Esophagus (tissue), 2 donors: ENCODE measurements at regions not wholly inside any gene's neighbourhood (a gene's known extent, or its start where the extent isn't known, plus 50 kb on each side); places are given as distances from the start of the nearest gene placed in this dataset.
A peak's percentile ranks its signal among the peaks of the same experiment; 100 is the strongest.

ENCODE experiments used
- H3K27ac ChIP-seq, 2 donors: one replicate each; pipeline ENCODE4 v1.5.1; 2013; ENCODE audit warnings: low read depth in 2 of 2, mild to moderate bottlenecking in 2 of 2, inconsistent platforms in 1 of 2, low read length in 1 of 2, moderate library complexity in 1 of 2
- H3K27me3 ChIP-seq, 2 donors: one replicate each; pipeline ENCODE4 v1.6.1; 2013; ENCODE audit warnings: low read length in 2 of 2, control low read depth in 1 of 2, mild to moderate bottlenecking in 1 of 2; ENCODE audit not compliant: insufficient read depth in 2 of 2, control insufficient read depth in 1 of 2
- H3K36me3 ChIP-seq, 2 donors: one replicate each; pipeline ENCODE4 v1.6.1; 2013; ENCODE audit warnings: low read length in 1 of 2; ENCODE audit not compliant: control insufficient read depth in 2 of 2, insufficient read depth in 2 of 2
- H3K4me1 ChIP-seq, 2 donors: one replicate each; pipeline ENCODE4 v1.6.1; 2013; ENCODE audit warnings: low read length in 1 of 2; ENCODE audit not compliant: control insufficient read depth in 2 of 2, insufficient read depth in 2 of 2
- H3K4me3 ChIP-seq, 2 donors: one replicate each; pipeline ENCODE4 v1.5.1; 2013; ENCODE audit warnings: low read length in 2 of 2, mild to moderate bottlenecking in 2 of 2, low read depth in 1 of 2, moderate library complexity in 1 of 2
- H3K9me3 ChIP-seq, 2 donors: one replicate each; pipeline ENCODE4 v1.6.1; 2013; ENCODE audit warnings: mild to moderate bottlenecking in 2 of 2, low read depth in 1 of 2, low read length in 1 of 2, moderate library complexity in 1 of 2; ENCODE audit not compliant: control insufficient read depth in 2 of 2, insufficient read depth in 1 of 2
- WGBS, 2 donors: extraction: QIAGEN DNeasy Blood & Tissue Kit; methylation state at CpG; one replicate each; pipeline ENCODE4 v1.1.7; 2013; 5-methylcytosine and 5-hydroxymethylcytosine counted together
- donor health status: healthy with polysubstance abuse.
- donor health status: Bipolar disorder and iron deficiency.

- Histone ChIP-seq H3K4me3 (no peak overlapping the region), H3K27me3 (no peaks in the 10 kb centered on the region), H3K9me3 (no peaks in the 10 kb centered on the region), H3K4me1 (no peaks in the 10 kb centered on the region), H3K36me3 (no peaks in the 10 kb centered on the region), H3K27ac (no peak overlapping the region)
- WGBS, 2 donors, result 83% methylated on average over 4 of the region's 4 CpGs
These were observed 129.0 kb upstream of the RUNX1 start for GRCh38 chr21:35178098-35178497.

GRCh38 chr21:35172231-35172630 lies 123.1 kb upstream of the RUNX1 start:
- 57 to 73% methylated on average over 2 of the region's 2 CpGs for WGBS, 2 donors
- Histone ChIP-seq H3K36me3 (no peaks in the 10 kb centered on the region), H3K4me3 (no peak overlapping the region), H3K27ac (no peak overlapping the region), H3K4me1 (peaks cover 3 to 7% of the 10 kb centered on the region in 2 donors), H3K9me3 (peaks cover 0 to 3% of the 10 kb centered on the region in 2 donors), H3K27me3 (no peaks in the 10 kb centered on the region)

- peaks cover 0 to 3% of the 10 kb centered on the region in 2 donors for H3K9me3 ChIP-seq
- H3K27ac ChIP-seq, result peak overlapping the region; percentile 9 to 85
- WGBS, 2 donors, result 58 to 68% methylated on average over 5 of the region's 5 CpGs
- no peaks in the 10 kb centered on the region for H3K36me3 ChIP-seq
- no peak overlapping the region for H3K4me3 ChIP-seq
- H3K27me3 ChIP-seq, result no peaks in the 10 kb centered on the region
- H3K4me1 ChIP-seq, result peaks cover 3 to 7% of the 10 kb centered on the region in 2 donors
These were observed 122.3 kb upstream of the RUNX1 start for GRCh38 chr21:35171385-35171784.

GRCh38 chr21:35170818-35171217 lies 121.7 kb upstream of the RUNX1 start:
- Histone ChIP-seq H3K4me3 (no peak overlapping the region), H3K36me3 (no peaks in the 10 kb centered on the region), H3K27ac (peak overlapping the region; percentile 4 to 61), H3K9me3 (peaks cover 0 to 3% of the 10 kb centered on the region in 2 donors), H3K4me1 (peaks cover 3 to 7% of the 10 kb centered on the region in 2 donors), H3K27me3 (no peaks in the 10 kb centered on the region)
- 82 to 90% methylated on average over 4 of the region's 4 CpGs for WGBS, 2 donors

GRCh38 chr21:35170244-35170643 lies 121.1 kb upstream of the RUNX1 start:
- Histone ChIP-seq H3K4me3 (no peak overlapping the region), H3K27ac (peak overlapping the region in 1 of 2 donors; percentile 13), H3K36me3 (no peaks in the 10 kb centered on the region), H3K27me3 (no peaks in the 10 kb centered on the region), H3K4me1 (peaks cover 3 to 7% of the 10 kb centered on the region in 2 donors), H3K9me3 (peaks cover 0 to 3% of the 10 kb centered on the region in 2 donors)
- 80 to 90% methylated on average over 1 of the region's 1 CpG for WGBS, 2 donors

GRCh38 chr21:35169574-35169973 lies 120.5 kb upstream of the RUNX1 start:
- H3K36me3 ChIP-seq, result no peaks in the 10 kb centered on the region

GRCh38 chr21:35168735-35169134 lies 119.6 kb upstream of the RUNX1 start:
- WGBS, 2 donors, result 54 to 55% methylated on average over 4 of the region's 4 CpGs
- H3K27ac ChIP-seq, result peak overlapping the region; percentile 64 to 72
- H3K27me3 ChIP-seq, result no peaks in the 10 kb centered on the region
- no peak overlapping the region for H3K4me3 ChIP-seq
- peaks cover 3 to 7% of the 10 kb centered on the region in 2 donors for H3K4me1 ChIP-seq
- peaks cover 0 to 3% of the 10 kb centered on the region in 2 donors for H3K9me3 ChIP-seq
- H3K36me3 ChIP-seq, result no peaks in the 10 kb centered on the region

More at GRCh38 chr21:35169574-35169973, 120.5 kb upstream of the RUNX1 start:
- WGBS, 2 donors, result 74% methylated on average over 1 of the region's 1 CpG
- no peaks in the 10 kb centered on the region for H3K27me3 ChIP-seq
- peak overlapping the region; percentile 53 to 64 for H3K27ac ChIP-seq
- no peak overlapping the region for H3K4me3 ChIP-seq
- H3K4me1 ChIP-seq, result peaks cover 3 to 7% of the 10 kb centered on the region in 2 donors
- peaks cover 0 to 3% of the 10 kb centered on the region in 2 donors for H3K9me3 ChIP-seq

- H3K9me3 ChIP-seq, result no peaks in the 10 kb centered on the region
- no peak overlapping the region for H3K4me3 ChIP-seq
- no peaks in the 10 kb centered on the region for H3K27me3 ChIP-seq
- H3K36me3 ChIP-seq, result no peaks in the 10 kb centered on the region
- no peak overlapping the region for H3K27ac ChIP-seq
- peaks cover 0 to 2% of the 10 kb centered on the region in 2 donors for H3K4me1 ChIP-seq
- WGBS, 2 donors, result 83 to 87% methylated on average over 3 of the region's 3 CpGs
These were observed 115.9 kb upstream of the RUNX1 start for GRCh38 chr21:35164971-35165483.

GRCh38 chr21:35164380-35164779 lies 115.3 kb upstream of the RUNX1 start:
- no peaks in the 10 kb centered on the region for H3K27me3 ChIP-seq
- H3K4me1 ChIP-seq, result peaks cover 0 to 2% of the 10 kb centered on the region in 2 donors
- H3K9me3 ChIP-seq, result no peaks in the 10 kb centered on the region
- WGBS, 2 donors, result 94 to 95% methylated on average over 4 of the region's 4 CpGs
- no peak overlapping the region for H3K4me3 ChIP-seq
- no peak overlapping the region for H3K27ac ChIP-seq
- no peaks in the 10 kb centered on the region for H3K36me3 ChIP-seq

- Histone ChIP-seq H3K9me3 (no peaks in the 10 kb centered on the region), H3K27ac (no peak overlapping the region), H3K36me3 (no peaks in the 10 kb centered on the region), H3K27me3 (no peaks in the 10 kb centered on the region), H3K4me3 (no peak overlapping the region), H3K4me1 (no peaks in the 10 kb centered on the region)
- WGBS, 2 donors, result 48 to 49% methylated on average over 3 of the region's 3 CpGs
These were observed 114.3 kb upstream of the RUNX1 start for GRCh38 chr21:35163411-35163810.
